HL-60 (cell line): ENCODE measurements at regions not wholly inside any gene's neighbourhood (a gene's known extent, or its start where the extent isn't known, plus 50 kb on each side); places are given as distances from the start of the nearest gene placed in this dataset.

ENCODE experiments used
- DNase-seq, 2 experiments: peaks; one replicate each; pipeline ENCODE4 v3.0.0-alpha.2; 2010 to 2020; ENCODE audit warnings: low read depth in 1 of 2, low spot score in 1 of 2
- H3K27ac ChIP-seq: fragments of 250-450 bp; sonication (Bioruptor Pico); replicated peaks from 2 replicates; pipeline ENCODE4 v1.5.1; 2020; ENCODE audit warnings: mild to moderate bottlenecking, moderate library complexity
- H3K27me3 ChIP-seq: fragments of 250-450 bp; sonication (Bioruptor Pico); 2 replicates; pipeline ENCODE4 v1.5.1; 2021; ENCODE audit warnings: mild to moderate bottlenecking, moderate library complexity; ENCODE audit not compliant: insufficient read depth, poor library complexity, severe bottlenecking
- H3K4me3 ChIP-seq: replicated peaks from 2 replicates; pipeline ENCODE4 v1.5.1; 2011; ENCODE audit warnings: mild to moderate bottlenecking, control low read depth, low read length; ENCODE audit not compliant: insufficient read depth
- GABPA ChIP-seq: IDR thresholded peaks from 2 replicates; pipeline ENCODE4 v1.6.1; 2012; ENCODE audit warnings: low read depth
- POLR2AphosphoS5 ChIP-seq: IDR thresholded peaks from 2 replicates; pipeline ENCODE4 v1.6.1; 2012; ENCODE audit warnings: low read depth
- SPI1 ChIP-seq: IDR thresholded peaks from 2 replicates; pipeline ENCODE4 v1.6.1; 2012; ENCODE audit warnings: low read depth, mild to moderate bottlenecking, borderline replicate concordance
- TF ChIP-seq, protein P1 (sequence below): IDR thresholded peaks from one replicate; pipeline ENCODE4 v1.5.1; 2011; ENCODE audit warnings: low read length, control low read depth, inconsistent platforms; ENCODE audit not compliant: insufficient read depth
- TF ChIP-seq, protein P2 (sequence below): IDR thresholded peaks from 2 replicates; pipeline ENCODE4 v1.6.1; 2012; ENCODE audit warnings: low read depth; ENCODE audit not compliant: insufficient replicate concordance

DNA sequence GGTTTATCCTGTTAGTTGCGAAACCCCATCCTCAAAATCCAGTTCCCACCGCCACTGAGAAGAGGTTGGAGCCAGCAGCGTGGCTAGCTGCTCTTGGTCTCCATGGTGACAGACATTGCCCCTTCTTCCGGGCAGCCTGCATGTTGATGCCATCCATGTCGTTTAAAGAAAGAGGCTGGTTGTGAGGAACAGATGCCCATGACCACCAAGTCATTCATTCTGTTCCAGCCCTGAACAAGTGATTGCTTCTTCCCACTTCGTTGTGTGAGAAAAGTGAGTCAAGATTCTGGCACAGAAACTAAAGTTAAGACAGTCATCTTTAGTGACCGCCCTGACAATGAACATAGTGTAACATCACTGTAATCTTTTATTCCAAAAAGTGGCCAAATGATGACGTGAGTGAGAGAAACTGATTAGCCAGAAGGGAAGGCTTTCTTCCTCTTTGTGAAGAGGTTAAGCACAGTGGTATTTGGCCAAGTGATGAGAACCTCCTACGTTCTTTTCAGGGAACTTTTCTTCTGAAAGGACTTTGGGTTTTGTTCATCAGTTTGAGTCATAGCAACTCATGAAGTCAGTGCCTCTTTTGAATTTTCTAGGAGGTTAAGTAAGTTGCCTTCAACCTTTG, 272.5 kb downstream of the GALR1 start:
- Histone ChIP-seq H3K27me3 (no peaks in the 10 kb centered on the region), H3K4me3 (no peak overlapping the region), H3K27ac (no peak overlapping the region)
- DNase-seq = no peak
- TF ChIP-seq SPI1 = no peak
- TF ChIP-seq, protein P1, sequence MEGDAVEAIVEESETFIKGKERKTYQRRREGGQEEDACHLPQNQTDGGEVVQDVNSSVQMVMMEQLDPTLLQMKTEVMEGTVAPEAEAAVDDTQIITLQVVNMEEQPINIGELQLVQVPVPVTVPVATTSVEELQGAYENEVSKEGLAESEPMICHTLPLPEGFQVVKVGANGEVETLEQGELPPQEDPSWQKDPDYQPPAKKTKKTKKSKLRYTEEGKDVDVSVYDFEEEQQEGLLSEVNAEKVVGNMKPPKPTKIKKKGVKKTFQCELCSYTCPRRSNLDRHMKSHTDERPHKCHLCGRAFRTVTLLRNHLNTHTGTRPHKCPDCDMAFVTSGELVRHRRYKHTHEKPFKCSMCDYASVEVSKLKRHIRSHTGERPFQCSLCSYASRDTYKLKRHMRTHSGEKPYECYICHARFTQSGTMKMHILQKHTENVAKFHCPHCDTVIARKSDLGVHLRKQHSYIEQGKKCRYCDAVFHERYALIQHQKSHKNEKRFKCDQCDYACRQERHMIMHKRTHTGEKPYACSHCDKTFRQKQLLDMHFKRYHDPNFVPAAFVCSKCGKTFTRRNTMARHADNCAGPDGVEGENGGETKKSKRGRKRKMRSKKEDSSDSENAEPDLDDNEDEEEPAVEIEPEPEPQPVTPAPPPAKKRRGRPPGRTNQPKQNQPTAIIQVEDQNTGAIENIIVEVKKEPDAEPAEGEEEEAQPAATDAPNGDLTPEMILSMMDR = no peak
- no peak for TF ChIP-seq POLR2AphosphoS5
- no peak for TF ChIP-seq GABPA
- TF ChIP-seq, protein P2, sequence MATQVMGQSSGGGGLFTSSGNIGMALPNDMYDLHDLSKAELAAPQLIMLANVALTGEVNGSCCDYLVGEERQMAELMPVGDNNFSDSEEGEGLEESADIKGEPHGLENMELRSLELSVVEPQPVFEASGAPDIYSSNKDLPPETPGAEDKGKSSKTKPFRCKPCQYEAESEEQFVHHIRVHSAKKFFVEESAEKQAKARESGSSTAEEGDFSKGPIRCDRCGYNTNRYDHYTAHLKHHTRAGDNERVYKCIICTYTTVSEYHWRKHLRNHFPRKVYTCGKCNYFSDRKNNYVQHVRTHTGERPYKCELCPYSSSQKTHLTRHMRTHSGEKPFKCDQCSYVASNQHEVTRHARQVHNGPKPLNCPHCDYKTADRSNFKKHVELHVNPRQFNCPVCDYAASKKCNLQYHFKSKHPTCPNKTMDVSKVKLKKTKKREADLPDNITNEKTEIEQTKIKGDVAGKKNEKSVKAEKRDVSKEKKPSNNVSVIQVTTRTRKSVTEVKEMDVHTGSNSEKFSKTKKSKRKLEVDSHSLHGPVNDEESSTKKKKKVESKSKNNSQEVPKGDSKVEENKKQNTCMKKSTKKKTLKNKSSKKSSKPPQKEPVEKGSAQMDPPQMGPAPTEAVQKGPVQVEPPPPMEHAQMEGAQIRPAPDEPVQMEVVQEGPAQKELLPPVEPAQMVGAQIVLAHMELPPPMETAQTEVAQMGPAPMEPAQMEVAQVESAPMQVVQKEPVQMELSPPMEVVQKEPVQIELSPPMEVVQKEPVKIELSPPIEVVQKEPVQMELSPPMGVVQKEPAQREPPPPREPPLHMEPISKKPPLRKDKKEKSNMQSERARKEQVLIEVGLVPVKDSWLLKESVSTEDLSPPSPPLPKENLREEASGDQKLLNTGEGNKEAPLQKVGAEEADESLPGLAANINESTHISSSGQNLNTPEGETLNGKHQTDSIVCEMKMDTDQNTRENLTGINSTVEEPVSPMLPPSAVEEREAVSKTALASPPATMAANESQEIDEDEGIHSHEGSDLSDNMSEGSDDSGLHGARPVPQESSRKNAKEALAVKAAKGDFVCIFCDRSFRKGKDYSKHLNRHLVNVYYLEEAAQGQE = no peak

DNA sequence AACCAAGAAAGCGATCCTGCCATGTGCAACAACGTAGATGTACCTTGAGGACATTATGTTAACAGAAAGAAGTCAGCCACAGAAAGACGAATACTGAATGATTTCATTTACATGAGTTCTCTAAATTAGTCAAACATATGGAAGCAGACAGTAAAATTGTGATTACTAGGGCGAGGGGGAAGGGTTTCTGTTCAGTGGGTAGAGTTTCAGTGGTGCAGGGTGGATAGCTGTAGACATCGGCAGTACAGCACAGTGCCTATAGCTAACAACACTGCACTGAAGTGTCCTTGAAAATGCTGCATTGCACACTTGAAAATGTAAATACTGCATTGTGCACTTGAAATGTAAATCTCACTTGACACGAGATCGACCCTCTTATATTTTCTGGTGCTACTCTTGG, 275.3 kb downstream of the GALR1 start:
- Histone ChIP-seq H3K27ac (no peak overlapping the region), H3K27me3 (no peaks in the 10 kb centered on the region), H3K4me3 (no peak overlapping the region)
- DNase-seq = no peak
- no peak for TF ChIP-seq GABPA
- no peak for TF ChIP-seq SPI1
- TF ChIP-seq POLR2AphosphoS5 = no peak
- TF ChIP-seq, protein P1 = no peak
- TF ChIP-seq, protein P2 = no peak

DNA sequence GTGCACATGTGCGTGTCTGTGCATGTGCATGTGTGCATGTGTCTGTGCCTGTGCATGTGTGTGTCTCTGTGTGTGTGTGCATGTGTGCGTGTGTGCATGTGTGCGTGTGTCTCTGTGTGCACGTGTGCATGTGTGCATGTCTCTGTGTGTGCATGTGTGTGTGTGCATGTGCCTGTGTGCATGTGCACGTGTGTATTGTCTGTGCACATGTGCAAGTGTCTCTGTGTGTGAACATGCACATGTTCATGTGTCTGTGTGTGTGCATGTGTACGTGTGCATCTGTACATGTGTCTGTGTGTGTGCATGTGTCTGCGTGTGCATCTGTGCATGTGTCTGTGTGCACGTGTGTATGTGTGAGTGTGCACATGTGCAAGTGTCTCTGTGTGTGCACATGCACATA, 277.3 kb downstream of the GALR1 start:
- Histone ChIP-seq H3K27me3 (no peaks in the 10 kb centered on the region), H3K27ac (no peak overlapping the region), H3K4me3 (no peak overlapping the region)
- TF ChIP-seq, protein P2 = no peak
- TF ChIP-seq POLR2AphosphoS5 (no peak), SPI1 (no peak), GABPA (no peak)
- TF ChIP-seq, protein P1 = no peak
- DNase-seq = no peak
